Sigmoid colon (tissue), 4 donors: ENCODE measurements at regions not wholly inside any gene's neighbourhood (a gene's known extent, or its start where the extent isn't known, plus 50 kb on each side); places are given as distances from the start of the nearest gene placed in this dataset.

Experiments
- CTCF ChIP-seq, 4 experiments: fragments of 450-650 bp in 3 of 4; fragments of 200-600 bp in 1 of 4; IDR thresholded peaks; one replicate each; pipeline ENCODE4 v1.5.1; 2016 to 2019; ENCODE audit warnings: antibody characterized with exemption in 4 of 4, mild to moderate bottlenecking in 3 of 4, moderate library complexity in 2 of 4
- EP300 ChIP-seq, 4 donors: sonication (generic); formaldehyde crosslinking; IDR thresholded peaks; one replicate each; pipeline ENCODE4 v1.6.1; 2017; ENCODE audit warnings: antibody characterized with exemption in 4 of 4
- POLR2A ChIP-seq, 2 donors: fragments of 450-650 bp; IDR thresholded peaks; one replicate each; pipeline ENCODE4 v1.6.1; 2016; ENCODE audit warnings: antibody characterized with exemption in 2 of 2, mild to moderate bottlenecking in 2 of 2, moderate library complexity in 2 of 2

GRCh38 chr6:84492241-84493165 is 265.1 kb upstream of the CEP162 start:
- no peak for TF ChIP-seq POLR2A (IDR thresholded peaks at IDR 0.05)
- no peak for TF ChIP-seq EP300 (IDR thresholded peaks at IDR 0.05)
- TF ChIP-seq CTCF (IDR thresholded peaks at IDR 0.05) = no peak
